ENCODE measurements at regions not wholly inside any gene's neighbourhood (a gene's known extent, or its start where the extent isn't known, plus 50 kb on each side); places are given as distances from the start of the nearest gene placed in this dataset.
"Not testable (repeated sequence)": the region's sequence is repeated elsewhere in the genome, so short reads cannot be mapped to it uniquely, and the experiment has no call there.

DNA sequence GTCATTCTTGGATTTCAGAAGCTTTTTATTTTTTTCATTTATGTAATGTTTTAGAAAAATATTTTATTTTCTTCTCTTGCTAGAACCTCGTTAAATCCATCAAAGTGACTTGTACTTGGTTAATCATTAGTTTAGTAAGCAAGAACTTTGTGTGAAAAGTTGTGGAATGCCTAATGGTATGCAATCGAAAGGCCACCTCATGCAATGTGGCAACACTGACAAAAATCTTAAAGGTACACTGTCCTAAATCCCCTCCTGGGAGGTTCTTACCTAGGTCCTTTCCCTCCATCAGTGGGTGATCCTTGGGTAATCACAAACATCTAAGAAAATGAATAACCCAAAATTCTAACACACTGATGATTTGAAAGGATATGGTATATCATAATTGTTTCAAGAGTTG is 304.2 kb downstream of the DNAH5 start:
- no peak for DNase-seq (ENCODE audit: low spot score)

DNA sequence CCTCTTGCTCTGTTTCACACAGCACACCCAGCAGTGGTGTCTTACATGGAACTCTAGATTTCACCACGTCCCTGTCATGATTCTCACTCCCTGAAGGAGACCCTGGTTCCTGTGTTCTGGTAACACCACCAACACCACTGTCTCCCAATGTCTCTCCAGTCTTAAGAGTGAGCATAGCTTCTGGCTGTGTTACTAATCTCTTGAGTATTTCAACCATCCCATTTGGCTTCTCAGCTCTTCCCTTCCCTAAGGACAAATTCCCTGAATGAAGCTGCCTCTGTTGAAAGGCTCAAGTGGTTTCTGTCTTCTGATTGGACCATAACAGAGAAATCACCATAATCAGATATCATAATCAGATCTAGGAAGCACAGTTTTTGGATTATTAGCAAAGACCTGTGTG is 311.8 kb downstream of the DNAH5 start:
- no peak for DNase-seq (ENCODE audit: low spot score)

DNA sequence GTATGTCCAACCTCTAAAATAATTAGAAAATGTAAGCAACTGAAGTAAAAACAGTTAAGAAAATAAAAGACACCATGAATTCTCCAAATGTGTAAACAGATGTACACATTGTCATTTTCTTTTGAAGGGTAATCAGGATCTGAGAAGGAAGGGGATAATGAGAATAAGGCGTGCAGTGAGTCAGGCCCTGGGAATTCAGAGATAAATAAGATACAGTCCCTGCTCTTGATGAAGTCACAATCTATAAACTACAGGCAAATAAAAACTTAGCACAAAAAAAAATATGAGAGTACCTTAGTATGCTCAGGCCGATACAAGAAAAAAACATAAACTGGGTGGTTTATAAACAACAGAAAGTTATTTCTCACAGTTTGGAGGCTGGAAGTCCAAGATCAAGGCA is 315.3 kb downstream of the DNAH5 start:
- no peak for DNase-seq (ENCODE audit: low spot score)

DNA sequence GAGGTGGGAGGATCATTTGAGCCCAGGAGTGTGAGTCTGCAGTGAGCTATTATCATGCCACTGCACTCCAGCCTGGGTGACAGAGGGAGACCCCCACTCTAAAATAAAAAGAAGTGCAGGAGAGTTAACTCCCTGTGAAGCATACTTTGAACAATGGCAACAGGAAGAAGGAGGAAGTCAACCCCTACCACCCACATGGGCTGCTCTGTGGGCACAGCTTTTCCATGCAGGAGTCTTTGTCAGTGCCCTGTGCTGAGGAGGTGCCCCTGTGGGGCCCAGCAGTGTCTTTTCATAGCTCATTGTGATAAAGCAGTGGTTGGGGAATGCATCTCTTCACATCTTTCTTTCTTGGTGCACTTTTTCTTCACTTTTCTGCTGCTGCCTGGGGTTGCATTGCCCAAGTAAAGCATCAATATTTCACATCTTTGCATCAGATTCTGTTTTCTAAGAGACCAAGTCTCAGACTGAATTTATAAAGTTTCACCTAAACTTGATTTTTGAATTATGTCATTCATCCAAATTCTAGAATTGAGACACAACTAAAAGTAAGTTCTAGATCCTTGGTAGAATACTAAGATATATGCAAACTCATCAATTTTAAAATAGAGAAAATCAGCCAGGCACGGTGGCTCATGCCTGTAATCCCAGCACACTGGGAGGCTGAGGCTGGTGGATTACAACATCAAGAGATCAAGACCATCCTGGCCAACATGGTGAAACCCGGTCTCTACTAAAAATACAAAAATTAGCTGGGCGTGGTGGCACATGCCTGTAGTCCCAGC is 316.6 kb downstream of the DNAH5 start:
- DNase-seq (ENCODE audit: low spot score) = no peak

DNA sequence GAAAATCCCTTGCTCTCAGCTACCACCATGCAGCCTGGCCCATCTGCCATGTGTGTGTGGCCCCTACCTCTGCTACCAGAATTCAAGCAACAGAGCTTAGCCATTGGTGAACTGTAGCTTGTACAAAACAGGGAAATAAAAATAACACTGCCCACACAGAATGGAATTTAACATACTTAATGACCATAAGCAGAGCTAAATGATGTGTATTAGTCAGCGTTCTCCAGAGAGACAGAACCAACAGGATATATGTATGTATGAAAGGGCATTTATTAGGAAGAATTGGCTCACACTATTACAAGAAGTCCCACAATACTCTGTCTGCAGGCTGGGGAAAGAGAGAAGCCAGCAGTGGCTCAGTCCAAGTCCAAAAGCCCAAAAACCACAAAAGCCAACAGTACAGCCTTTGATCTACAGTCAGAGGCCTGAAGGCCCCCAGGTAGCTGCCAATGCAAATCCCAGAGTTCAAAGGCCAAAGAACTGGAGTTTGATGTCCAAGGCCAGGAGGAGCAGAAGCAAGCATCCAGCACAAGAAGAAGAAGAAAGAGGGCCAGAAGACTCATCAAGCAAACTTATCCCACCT is 318.8 kb downstream of the DNAH5 start:
- DNase-seq (ENCODE audit: low spot score) = no peak

DNA sequence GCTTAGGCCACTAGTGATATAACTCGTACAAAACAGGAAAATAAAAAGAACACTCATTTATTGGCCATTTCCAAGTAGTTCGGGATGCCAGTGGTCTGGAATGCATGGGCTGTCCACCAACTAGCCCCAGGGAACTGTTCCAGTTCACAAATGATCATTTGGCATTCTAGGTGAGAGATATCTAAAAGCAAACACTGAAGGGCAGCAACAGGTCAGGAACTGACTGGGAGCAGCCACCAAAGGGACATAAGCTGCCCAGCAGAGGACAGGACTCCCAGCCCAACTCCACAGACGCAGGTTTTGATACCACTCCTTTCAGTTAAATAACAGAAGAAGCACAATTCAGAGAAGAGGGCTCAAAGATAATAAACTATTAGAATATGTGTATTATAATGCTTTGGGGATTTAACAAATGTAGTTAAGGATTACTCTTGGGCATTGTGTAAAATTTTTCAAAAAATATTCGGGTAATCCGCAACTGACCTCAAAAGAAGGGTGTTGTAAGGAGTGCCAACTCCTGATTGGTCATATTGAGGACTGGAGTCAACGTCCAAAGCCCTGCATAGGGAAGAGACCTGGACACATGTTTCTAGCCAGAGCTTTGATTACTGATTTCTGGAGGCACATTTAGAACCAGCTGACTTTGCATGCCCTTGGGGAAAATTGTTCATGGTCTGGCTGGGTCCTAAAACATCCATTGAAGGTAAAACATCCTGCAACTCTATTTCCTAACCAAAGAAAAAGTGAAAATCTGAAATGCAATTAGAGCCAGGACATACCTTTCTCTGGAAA is 320.0 kb downstream of the DNAH5 start:
- DNase-seq (ENCODE audit: low spot score) = no peak

DNA sequence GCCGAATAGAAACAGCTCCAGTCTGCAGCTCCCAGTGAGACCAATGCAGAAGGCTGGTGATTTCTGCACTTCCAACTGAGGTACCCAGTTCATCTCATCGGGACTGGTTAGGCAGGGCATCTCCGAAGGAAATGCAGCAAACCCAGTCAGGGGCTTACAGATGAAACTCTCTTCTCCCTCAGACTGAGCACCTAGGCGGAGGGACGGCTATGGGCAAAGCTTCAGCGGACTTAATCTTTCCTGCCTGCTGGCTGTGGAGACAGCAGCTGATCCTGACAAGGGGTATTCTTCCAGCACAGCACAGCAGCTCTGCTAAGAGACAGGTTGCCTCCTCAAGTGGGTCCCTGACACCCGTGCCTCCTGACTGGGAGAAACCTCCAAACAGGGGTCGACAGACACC is 330.9 kb downstream of the DNAH5 start:
- DNase-seq (ENCODE audit: low spot score) = no peak

DNA sequence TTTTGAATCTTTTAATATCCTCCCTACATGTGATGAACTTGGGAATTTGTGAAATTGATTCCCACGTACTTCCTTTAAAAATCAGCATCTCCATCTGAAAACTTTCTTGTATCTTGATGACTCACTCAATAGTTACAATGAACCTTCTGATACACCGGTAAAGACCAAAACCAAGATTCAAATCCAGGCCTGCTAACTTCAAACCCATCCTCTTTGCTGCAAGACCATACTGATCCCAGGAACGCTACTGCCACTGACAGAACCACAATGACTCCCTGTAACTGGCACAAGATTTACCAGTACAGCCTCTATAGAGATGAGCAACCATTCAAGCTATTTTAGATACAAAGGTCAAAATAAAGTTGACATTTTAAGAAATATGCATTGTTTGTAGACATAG is 332.9 kb downstream of the DNAH5 start:
- no peak for DNase-seq (ENCODE audit: low spot score)

DNA sequence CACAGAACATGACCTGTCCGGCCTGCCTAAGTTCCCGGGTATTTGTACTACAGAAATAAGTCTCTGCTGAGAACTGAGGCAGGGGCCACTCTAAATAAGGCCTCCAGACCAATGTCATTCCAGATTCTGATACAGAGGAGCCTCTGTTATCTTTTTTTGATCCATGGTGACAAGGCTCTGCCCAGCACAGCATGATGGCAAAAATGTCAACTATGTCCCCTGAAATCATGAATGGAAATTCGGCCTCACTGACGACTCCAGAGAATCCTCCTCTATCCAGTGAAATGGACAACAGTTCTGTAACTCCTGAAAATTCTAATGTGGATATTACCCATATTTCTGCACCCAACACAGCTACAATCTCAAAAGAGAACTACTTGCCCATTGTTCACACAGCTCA is 335.0 kb downstream of the DNAH5 start:
- DNase-seq (ENCODE audit: low spot score) = no peak

DNA sequence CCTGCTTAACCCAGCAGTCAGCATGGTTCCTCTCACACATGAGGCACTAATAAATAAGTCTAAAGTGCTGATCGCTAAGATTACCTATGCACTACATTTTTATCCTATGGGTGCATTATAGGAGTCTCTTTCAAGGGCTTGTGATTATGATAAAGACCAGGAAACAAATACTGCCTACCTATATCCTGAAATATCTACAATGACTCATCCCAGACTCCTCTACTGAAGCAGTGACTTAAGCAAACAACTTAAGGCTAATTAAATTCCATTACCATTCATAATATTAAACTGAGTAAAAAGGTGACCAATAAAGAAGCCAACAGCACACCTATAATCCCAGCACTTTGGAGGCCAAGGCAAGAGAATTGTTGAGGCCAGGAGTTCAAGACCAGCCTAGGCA is 338.4 kb downstream of the DNAH5 start:
- no peak for DNase-seq (ENCODE audit: low spot score)

DNA sequence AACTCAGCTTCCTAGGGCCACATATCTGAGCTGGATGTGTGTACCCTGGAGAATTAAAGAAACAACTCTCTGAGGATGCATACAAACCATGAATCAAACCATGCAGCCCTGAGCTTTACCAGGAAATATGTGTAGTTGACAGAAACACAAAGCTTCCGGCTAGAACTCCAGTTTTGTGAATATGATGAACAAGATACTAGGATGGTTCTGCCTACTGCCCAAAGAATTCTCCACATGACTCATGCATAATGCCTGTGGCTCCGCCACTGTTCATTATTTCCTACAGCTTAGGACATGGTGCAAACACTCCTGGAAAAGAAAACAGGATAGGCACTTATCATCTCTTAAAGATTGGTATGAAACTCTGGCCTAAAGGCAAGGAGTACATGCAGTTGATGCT is 343.4 kb downstream of the DNAH5 start:
- no peak for DNase-seq (ENCODE audit: low spot score)

DNA sequence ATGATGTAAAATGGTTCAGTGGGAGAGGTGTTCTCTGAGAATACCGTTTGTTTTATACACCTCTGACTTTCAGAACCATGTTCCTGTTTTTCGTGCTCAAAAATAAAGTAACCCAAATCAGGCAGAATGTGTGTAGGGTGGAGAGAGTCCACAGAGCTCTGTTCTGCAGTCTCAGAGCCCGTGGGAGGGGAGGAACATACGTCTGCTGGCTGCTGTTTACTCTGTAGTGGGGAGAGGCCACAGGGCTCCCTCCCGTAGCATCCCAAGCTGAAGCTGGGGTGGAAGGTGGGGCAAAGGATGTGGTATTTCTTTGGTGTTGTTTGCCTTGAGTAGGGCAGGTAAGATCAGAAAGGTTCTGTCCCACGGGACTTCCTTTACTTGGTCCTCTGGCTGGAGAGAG is 348.5 kb downstream of the DNAH5 start:
- no peak for DNase-seq (ENCODE audit: low spot score)

DNA sequence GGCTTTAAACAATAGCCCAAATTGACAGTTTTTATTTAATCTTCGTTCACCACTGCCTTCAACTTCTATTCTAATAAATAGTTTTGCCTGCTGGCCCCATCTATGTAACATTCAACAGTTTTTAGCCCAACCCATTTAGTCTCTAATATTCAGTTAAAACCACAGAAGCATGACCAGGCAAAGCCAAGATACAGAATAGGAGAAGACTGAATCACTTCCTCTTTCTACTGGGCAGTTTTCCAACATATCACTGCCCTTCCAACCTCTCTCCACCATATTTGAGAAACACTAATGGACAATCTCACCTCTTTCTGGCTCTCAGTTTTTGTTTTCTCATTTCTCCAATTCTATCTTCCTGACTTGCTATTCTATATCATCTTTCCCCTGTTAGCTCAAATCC is 352.9 kb downstream of the DNAH5 start:
- no peak for DNase-seq (ENCODE audit: low spot score)

DNA sequence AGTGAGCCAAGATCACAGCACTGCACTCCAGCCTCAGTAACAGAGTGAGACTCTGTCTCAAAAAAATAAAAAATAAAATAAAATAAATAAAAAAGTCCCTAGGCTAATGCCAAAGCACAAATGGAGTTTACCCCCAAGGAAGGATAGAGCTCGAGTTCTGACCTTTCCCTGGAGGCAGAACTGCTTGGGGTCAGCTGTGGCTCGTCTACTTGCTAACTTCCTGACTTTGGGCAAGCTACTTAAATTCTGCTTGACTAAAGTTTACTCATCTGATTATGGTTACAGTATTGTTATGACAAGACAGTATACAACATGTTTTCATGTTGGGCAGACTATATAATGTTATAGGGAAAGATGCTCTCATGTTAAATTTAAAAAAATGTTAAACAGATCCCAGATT is 359.2 kb downstream of the DNAH5 start:
- no peak for DNase-seq (ENCODE audit: low spot score)

DNA sequence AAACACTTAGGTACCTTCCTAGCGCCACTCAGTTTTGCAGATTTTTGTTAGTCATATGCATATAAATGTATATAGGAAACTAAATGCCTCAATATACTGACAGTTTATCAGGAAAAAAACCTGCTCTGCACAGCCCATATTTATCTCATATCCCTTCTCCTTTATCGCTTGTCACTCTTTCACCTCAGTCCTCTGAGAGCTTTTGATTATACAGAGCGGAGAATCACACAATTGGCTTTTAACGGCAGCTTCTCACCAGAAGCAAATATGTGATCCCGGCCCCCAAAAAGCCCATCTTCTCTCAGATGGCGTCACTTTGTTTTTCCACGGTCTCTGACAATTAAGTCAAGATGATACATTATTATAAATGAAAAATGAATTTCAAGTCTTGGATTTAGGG is 362.6 kb downstream of the DNAH5 start:
- DNase-seq (ENCODE audit: low spot score) = no peak

DNA sequence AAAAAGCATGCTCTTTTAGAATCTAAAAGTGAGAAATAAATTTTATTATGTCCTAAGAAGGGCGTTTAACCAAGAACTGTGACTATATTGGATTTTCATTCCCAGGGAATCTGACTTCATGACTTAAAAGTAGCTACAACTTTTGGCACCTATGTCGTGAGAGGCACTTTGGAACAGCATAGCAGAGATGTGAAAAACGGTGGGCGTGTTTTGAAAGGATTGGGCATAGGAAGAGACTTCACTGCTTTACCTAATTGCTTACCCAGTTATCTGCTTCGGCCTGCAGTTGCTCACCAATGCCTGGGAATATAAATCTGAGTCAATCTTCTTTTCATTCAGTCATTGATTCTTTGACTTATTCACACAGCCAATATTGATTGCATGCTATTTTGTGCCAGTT is 363.4 kb downstream of the DNAH5 start:
- no peak for DNase-seq (ENCODE audit: low spot score)

DNA sequence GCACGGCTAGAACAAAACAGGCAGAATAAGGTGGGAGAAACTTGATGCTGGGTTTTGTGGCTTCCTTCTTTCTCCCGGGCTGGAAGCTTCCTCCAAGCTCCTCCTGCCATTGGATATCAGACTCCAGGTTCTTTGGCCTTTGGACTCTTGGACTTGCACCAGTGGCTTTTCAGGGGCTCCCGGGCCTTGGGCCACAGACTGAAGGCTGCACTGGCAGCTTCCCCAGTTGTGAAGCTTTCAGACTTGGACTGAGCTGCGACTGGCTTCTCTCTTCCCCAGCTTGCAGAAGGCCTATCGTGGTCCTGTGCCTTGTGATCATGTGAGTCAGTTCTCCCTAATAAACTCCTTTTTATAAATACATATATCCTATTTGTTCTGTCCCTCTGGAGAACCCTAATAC is 364.4 kb downstream of the DNAH5 start:
- no peak for DNase-seq (ENCODE audit: low spot score)

DNA sequence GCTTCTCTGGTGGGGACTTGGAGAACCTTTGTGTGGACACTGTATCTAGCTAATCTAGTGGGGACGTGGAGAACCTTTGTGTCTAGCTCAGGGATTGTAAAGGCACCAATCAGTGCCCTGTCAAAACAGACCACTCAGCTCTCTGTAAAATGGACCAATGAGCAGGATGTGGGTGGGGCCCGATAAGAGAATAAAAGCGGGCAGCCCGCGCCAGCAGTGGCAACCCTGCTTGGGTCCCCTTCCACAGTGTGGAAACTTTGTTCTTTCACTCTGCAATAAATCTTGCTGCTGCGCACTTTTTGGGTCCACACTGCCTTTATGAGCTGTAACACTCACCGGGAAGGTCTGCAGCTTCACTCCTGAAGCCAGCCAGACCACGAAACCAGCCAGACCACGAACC is 365.4 kb downstream of the DNAH5 start:
- DNase-seq (ENCODE audit: low spot score) = not testable (repeated sequence)

DNA sequence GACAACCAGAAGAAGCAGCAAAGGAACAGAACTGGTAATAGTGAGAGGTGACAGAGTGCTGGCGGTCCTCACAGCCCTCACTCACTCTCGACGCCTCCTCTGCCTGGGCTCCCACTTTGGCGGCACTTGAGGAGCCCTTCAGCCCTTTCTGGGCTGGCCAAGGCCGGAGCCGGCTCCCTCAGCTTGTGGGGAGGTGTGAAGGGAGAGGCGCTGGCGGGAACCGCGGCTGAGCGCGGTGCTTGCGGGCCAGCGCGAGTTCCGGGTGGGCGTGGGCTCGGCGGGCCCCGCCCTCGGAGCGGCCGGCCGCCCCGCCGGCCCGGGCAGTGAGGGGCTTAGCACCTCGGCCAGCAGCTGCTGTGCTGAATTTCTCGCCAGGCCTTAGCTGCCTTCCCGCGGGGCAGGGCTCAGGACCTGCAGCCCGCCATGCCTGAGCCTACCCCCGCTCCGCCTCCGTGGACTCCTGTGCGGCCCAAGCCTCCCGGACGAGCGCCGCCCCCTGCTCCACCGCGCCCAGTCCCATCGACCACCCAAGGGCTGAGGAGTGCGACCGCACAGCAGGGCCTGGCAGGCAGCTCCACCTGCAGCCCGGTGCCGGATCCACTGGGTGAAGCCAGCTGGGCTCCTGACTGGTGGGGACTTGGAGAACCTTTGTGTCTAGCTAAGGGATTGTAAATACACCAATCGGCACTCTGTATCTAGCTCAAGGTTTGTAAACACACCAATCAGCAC is 366.0 kb downstream of the DNAH5 start:
- DNase-seq (ENCODE audit: low spot score) = not testable (repeated sequence)

DNA sequence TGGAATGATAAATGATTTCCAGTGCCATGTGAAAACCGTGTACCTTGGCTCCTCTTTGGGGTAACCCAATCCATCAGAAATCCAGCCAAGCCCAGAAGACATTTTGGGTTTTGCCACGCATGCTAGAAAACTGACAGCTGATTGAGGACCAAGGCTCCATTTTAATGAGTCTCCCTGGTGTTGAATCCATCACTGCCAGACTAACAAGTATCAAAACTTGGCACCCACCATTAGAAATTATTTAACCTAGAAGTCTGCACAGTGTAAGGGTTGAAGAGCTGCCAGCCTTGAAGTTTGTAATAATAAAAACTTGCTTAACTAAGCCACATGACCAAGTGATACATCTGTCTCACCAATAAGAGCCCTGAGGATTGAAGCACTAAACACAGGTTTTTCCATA is 369.9 kb downstream of the DNAH5 start:
- no peak for DNase-seq (ENCODE audit: low spot score)

DNA sequence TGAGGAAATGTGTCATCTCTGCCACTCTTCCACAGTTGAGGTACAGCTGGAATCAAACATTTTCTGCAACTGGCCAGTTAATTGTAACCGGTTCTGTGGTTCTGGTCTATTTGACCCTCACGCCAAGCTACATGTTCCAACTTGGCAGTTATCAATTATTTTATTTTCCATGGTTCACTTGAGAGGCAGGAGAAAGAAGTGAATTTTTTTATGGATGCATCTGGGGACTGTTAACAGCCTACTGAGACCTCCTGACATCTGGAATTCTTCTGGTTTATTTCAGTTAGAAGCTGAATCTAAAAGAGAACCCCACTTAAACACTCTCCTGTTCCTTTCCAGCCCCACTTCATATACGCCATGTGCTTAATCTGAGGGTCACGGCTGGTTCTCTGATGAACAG is 372.3 kb downstream of the DNAH5 start:
- no peak for DNase-seq (ENCODE audit: low spot score)

DNA sequence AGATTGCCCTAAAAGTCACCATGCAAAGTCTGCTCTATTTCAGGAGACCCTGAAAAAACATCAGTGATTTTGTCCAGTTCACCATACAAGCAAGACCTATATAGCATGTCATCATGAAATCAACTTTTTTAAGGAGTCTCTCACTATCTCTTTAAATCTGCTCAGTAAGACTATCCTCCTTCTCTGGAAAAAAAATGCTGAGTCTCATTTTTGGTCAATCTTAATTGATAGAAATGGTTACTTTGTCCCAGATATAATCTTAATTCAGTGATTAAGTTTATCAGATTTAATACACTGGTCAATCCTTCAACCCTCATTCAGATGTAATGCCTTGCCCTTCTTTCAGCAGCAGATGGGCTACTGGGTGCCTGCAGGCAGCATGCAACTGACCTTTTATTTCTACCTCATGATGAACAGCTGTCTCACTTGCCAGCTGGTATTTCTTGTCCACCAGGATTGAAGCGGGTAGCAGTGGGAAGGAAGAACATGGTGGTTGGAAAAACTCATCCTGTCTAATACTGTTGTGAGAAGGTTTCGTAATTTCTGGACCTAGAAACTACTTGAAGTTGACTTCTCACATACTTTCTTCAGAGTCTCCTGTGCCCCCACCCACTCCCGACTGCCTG is 375.3 kb downstream of the DNAH5 start:
- no peak for DNase-seq (ENCODE audit: low spot score)
